Astrocyte of the spinal cord (primary cell): ENCODE measurements at regions not wholly inside any gene's neighbourhood (a gene's known extent, or its start where the extent isn't known, plus 50 kb on each side); places are given as distances from the start of the nearest gene placed in this dataset.

Experiments used
- DNase-seq: peaks from one replicate; pipeline ENCODE4 v3.0.0; 2011; ENCODE audit warnings: low read depth, low spot score
- H3K4me3 ChIP-seq: 2 replicates; pipeline ENCODE4 v1.5.1; 2011; ENCODE audit warnings: low read depth, mild to moderate bottlenecking, low read length, moderate library complexity
- CTCF ChIP-seq: IDR thresholded peaks from 2 replicates; pipeline ENCODE4 v1.5.1; 2012; ENCODE audit warnings: low read depth, mild to moderate bottlenecking, low read length, inconsistent platforms
- in situ Hi-C: cut with HindIII; loops from 2 replicates; pipeline ENCODE4 v1.10.0; 2017; ENCODE audit warnings: low sequenced_read_pairs

- DNase-seq: no peak
- TF ChIP-seq CTCF: no peak
- no peak overlapping the region for H3K4me3 ChIP-seq
- in situ Hi-C loops: no loop called here
These were observed 125.2 kb downstream of the BMP2 start for GRCh38 chr20:6892724-6893123.

- in situ Hi-C loops: no loop called here
- TF ChIP-seq CTCF: no peak
- H3K4me3 ChIP-seq: no peak overlapping the region
- no peak for DNase-seq
These were observed 131.4 kb downstream of the BMP2 start for GRCh38 chr20:6898928-6899327.

GRCh38 chr20:6906871-6907270, 139.4 kb downstream of the BMP2 start:
- no peak for TF ChIP-seq CTCF
- in situ Hi-C loops: no loop called here
- no peak for DNase-seq
- H3K4me3 ChIP-seq: no peak overlapping the region

- no peak for DNase-seq
- in situ Hi-C loops: no loop called here
- no peak overlapping the region for H3K4me3 ChIP-seq
- TF ChIP-seq CTCF: no peak
These were observed 141.2 kb downstream of the BMP2 start for GRCh38 chr20:6908673-6909072.

- no peak for TF ChIP-seq CTCF
- H3K4me3 ChIP-seq: no peak overlapping the region
- no peak for DNase-seq
- in situ Hi-C loops: no loop called here
These were observed 142.1 kb downstream of the BMP2 start for GRCh38 chr20:6909608-6910007.

GRCh38 chr20:6914986-6915385, 147.5 kb downstream of the BMP2 start:
- DNase-seq: no peak
- H3K4me3 ChIP-seq: no peak overlapping the region
- in situ Hi-C loops: no loop called here
- TF ChIP-seq CTCF: no peak

- TF ChIP-seq CTCF: no peak
- no peak overlapping the region for H3K4me3 ChIP-seq
- in situ Hi-C loops: no loop called here
- DNase-seq: no peak
These were observed 149.5 kb downstream of the BMP2 start for GRCh38 chr20:6916938-6917337.
